H1 (cell line): ENCODE measurements at regions not wholly inside any gene's neighbourhood (a gene's known extent, or its start where the extent isn't known, plus 50 kb on each side); places are given as distances from the start of the nearest gene placed in this dataset.

Experiments used
- CTCF ChIA-PET: fragments of 300-600 bp; sonication (Branson Sonifier 250); formaldehyde crosslinking; loops from one replicate; lab custom pipeline; 2021; ENCODE audit not compliant: partially characterized antibody; lab: Charles Lee
- POLR2A ChIA-PET: fragments of 300-600 bp; sonication (Branson Sonifier 250); formaldehyde crosslinking; loops from one replicate; lab custom pipeline; 2021; ENCODE audit warnings: inconsistent platforms; ENCODE audit not compliant: partially characterized antibody; lab: Charles Lee
- DNase-seq, 2 experiments: peaks; one replicate each; pipeline versions ENCODE4 v3.0.0 to v3.0.0-alpha.2; 2010 to 2022; ENCODE audit warnings: low spot score in 2 of 2, low read depth in 1 of 2, mixed read lengths in 1 of 2
- FAIRE-seq: peaks from 2 replicates; lab custom pipeline; 2011; peaks lifted over from hg19 to GRCh38; lab: Jason Lieb, UNC
- H2AFZ ChIP-seq: 2 replicates; pipeline ENCODE4 v1.8.1; 2012; ENCODE audit warnings: low read length, inconsistent platforms
- H2AK5ac ChIP-seq: 2 replicates; pipeline ENCODE4 v1.6.1; 2013; ENCODE audit warnings: low read depth, low read length
- H2BK120ac ChIP-seq: replicated peaks from 2 replicates; pipeline ENCODE3; 2013; ENCODE audit warnings: low read depth, low read length, inconsistent platforms
- H2BK12ac ChIP-seq: 2 replicates; pipeline ENCODE4 v1.6.1; 2013; ENCODE audit warnings: low read depth, low read length
- H2BK15ac ChIP-seq: 2 replicates; pipeline ENCODE4 v1.6.1; 2013; ENCODE audit warnings: low read length
- H2BK20ac ChIP-seq: 2 replicates; pipeline ENCODE4 v1.6.1; 2013; ENCODE audit warnings: low read length
- H2BK5ac ChIP-seq: 2 replicates; pipeline ENCODE4 v1.6.1; 2013; ENCODE audit warnings: low read depth, low read length
- H3K14ac ChIP-seq: 2 replicates; pipeline ENCODE4 v1.6.1; 2013; ENCODE audit warnings: inconsistent platforms; ENCODE audit not compliant: insufficient read length
- H3K18ac ChIP-seq: 2 replicates; pipeline ENCODE4 v1.6.1; 2013; ENCODE audit warnings: low read length; ENCODE audit errors: extremely low read depth
- H3K23ac ChIP-seq: 2 replicates; pipeline ENCODE4 v1.6.1; 2013; ENCODE audit warnings: inconsistent platforms; ENCODE audit not compliant: insufficient read length
- H3K23me2 ChIP-seq: 2 replicates; pipeline ENCODE4 v1.6.1; 2013; ENCODE audit warnings: low read depth, low read length
- H3K27ac ChIP-seq: 2 replicates; pipeline ENCODE4 v1.6.1; 2011; ENCODE audit warnings: low read depth, low read length, inconsistent platforms
- H3K27me3 ChIP-seq, 4 experiments: replicated peaks in 1 of 4; 1 replicate in 1 of 4; 2 replicates in 3 of 4; pipeline versions ENCODE4 v1.6.1 to v1.8.1; 2011 to 2013; ENCODE audit warnings: low read length in 3 of 4, mild to moderate bottlenecking in 3 of 4, inconsistent platforms in 2 of 4, mixed read lengths in 2 of 4, moderate library complexity in 1 of 4; ENCODE audit not compliant: control insufficient read depth in 3 of 4, insufficient read depth in 3 of 4; ENCODE audit errors: extremely low read depth in 1 of 4
- H3K36me3 ChIP-seq, 4 experiments: 2 replicates each; pipeline versions ENCODE4 v1.6.1 to v1.8.1; 2011 to 2013; ENCODE audit warnings: mild to moderate bottlenecking in 4 of 4, low read length in 3 of 4, moderate library complexity in 2 of 4, control low read depth in 1 of 4, inconsistent platforms in 1 of 4; ENCODE audit not compliant: insufficient read depth in 4 of 4, control insufficient read depth in 2 of 4
- H3K4ac ChIP-seq: replicated peaks from 2 replicates; pipeline ENCODE3; 2013; ENCODE audit warnings: low read length, low read depth, mixed read lengths, inconsistent platforms; ENCODE audit not compliant: insufficient read length
- H3K4me1 ChIP-seq, 4 experiments: replicated peaks in 1 of 4; 1 replicate in 1 of 4; 2 replicates in 3 of 4; pipeline versions ENCODE4 v1.6.1 to v1.8.1; 2011 to 2013; ENCODE audit warnings: low read length in 3 of 4, inconsistent platforms in 2 of 4, mixed read lengths in 1 of 4; ENCODE audit not compliant: insufficient read depth in 4 of 4, control insufficient read depth in 3 of 4
- H3K4me2 ChIP-seq, 2 experiments: 2 replicates each; pipeline versions ENCODE4 v1.6.1 to v1.8.1; 2011 to 2013; ENCODE audit warnings: low read depth in 2 of 2, low read length in 2 of 2, control low read depth in 1 of 2, inconsistent platforms in 1 of 2, mild to moderate bottlenecking in 1 of 2; ENCODE audit not compliant: insufficient read depth in 1 of 2
- H3K4me3 ChIP-seq, 4 experiments: fragments of 200-600, 300-600 bp in 1 of 4; sonication (generic), shearing (Covaris generic), sonication (Bioruptor Twin) in 1 of 4; 2 replicates each; pipeline versions ENCODE4 v1.5.1 to v1.8.1; 2011 to 2016; ENCODE audit warnings: low read length in 4 of 4, low read depth in 3 of 4, control low read depth in 2 of 4, inconsistent platforms in 2 of 4, mild to moderate bottlenecking in 2 of 4, mixed read lengths in 1 of 4, moderate library complexity in 1 of 4; ENCODE audit not compliant: insufficient read depth in 2 of 4; ENCODE audit errors: extremely low read depth in 1 of 4
- H3K56ac ChIP-seq: replicated peaks from 2 replicates; pipeline ENCODE3; 2013; ENCODE audit warnings: low read depth, mild to moderate bottlenecking, mixed read lengths, low read length, inconsistent platforms; ENCODE audit not compliant: insufficient read length
- H3K79me1 ChIP-seq: 2 replicates; pipeline ENCODE4 v1.6.1; 2013; ENCODE audit warnings: low read depth, low read length, control low read depth
- H3K79me2 ChIP-seq, 2 experiments: 2 replicates each; pipeline versions ENCODE4 v1.6.1 to v1.8.1; 2012 to 2013; ENCODE audit warnings: low read length in 2 of 2, mild to moderate bottlenecking in 2 of 2, inconsistent platforms in 1 of 2; ENCODE audit not compliant: insufficient read depth in 2 of 2, control insufficient read depth in 1 of 2
- H3K9ac ChIP-seq, 4 experiments: replicated peaks in 1 of 4; 1 replicate in 1 of 4; 2 replicates in 3 of 4; pipeline versions ENCODE4 v1.6.1 to v1.8.1; 2011 to 2013; ENCODE audit warnings: low read depth in 3 of 4, low read length in 3 of 4, control low read depth in 2 of 4, mild to moderate bottlenecking in 2 of 4, moderate library complexity in 2 of 4, inconsistent platforms in 1 of 4; ENCODE audit errors: extremely low read depth in 1 of 4
- H3K9me3 ChIP-seq, 2 experiments: 2 replicates each; pipeline versions ENCODE4 v1.6.1 to v1.8.1; 2012 to 2013; ENCODE audit warnings: mild to moderate bottlenecking in 2 of 2, moderate library complexity in 2 of 2, control low read depth in 1 of 2, inconsistent platforms in 1 of 2, low read depth in 1 of 2, low read length in 1 of 2, mixed read lengths in 1 of 2; ENCODE audit not compliant: insufficient read depth in 2 of 2
- H4K20me1 ChIP-seq, 2 experiments: replicated peaks in 1 of 2; 2 replicates each; pipeline versions ENCODE3 to v1.8.1; 2011 to 2013; ENCODE audit warnings: inconsistent platforms in 2 of 2, low read length in 2 of 2, mild to moderate bottlenecking in 1 of 2; ENCODE audit not compliant: insufficient read depth in 2 of 2, control insufficient read depth in 1 of 2
- H4K5ac ChIP-seq: 2 replicates; pipeline ENCODE4 v1.6.1; 2013; ENCODE audit warnings: low read length, low read depth, mixed read lengths, inconsistent platforms; ENCODE audit not compliant: insufficient read length
- H4K8ac ChIP-seq: 2 replicates; pipeline ENCODE4 v1.8.0; 2013; ENCODE audit warnings: mild to moderate bottlenecking, moderate library complexity, low read length, inconsistent platforms; ENCODE audit not compliant: insufficient read depth; ENCODE audit errors: extremely low read depth
- H4K91ac ChIP-seq: replicated peaks from 2 replicates; pipeline ENCODE3; 2013; ENCODE audit warnings: low read length, mixed read lengths, inconsistent platforms; ENCODE audit not compliant: insufficient read length
- BACH1 ChIP-seq: IDR thresholded peaks from 2 replicates; pipeline ENCODE4 v1.6.1; 2012; ENCODE audit warnings: low read length, improper control_type of control experiment
- FOSL1 ChIP-seq: IDR thresholded peaks from 2 replicates; pipeline ENCODE4 v1.6.1; 2011; ENCODE audit warnings: mild to moderate bottlenecking, low read depth, low read length, moderate library complexity; ENCODE audit not compliant: insufficient read depth
- GTF2F1 ChIP-seq: IDR thresholded peaks from 2 replicates; pipeline ENCODE4 v1.6.1; 2012; ENCODE audit warnings: low read depth, low read length, improper control_type of control experiment, borderline replicate concordance
- KDM5A ChIP-seq: fragments of 200-600 bp; IDR thresholded peaks from 2 replicates; pipeline ENCODE4 v1.7.1; 2012; ENCODE audit warnings: mild to moderate bottlenecking, low read length, inconsistent platforms, mixed read lengths
- MAFK ChIP-seq: IDR thresholded peaks from 2 replicates; pipeline ENCODE4 v1.6.1; 2012; ENCODE audit warnings: low read depth, mild to moderate bottlenecking, improper control_type of control experiment, low read length
- PHF8 ChIP-seq: fragments of 200-600 bp; sonication (generic); conservative IDR thresholded peaks from 2 replicates; pipeline ENCODE4 v1.7.1; 2012; ENCODE audit warnings: low read depth, mild to moderate bottlenecking, inconsistent platforms, low read length, moderate library complexity
- POLR2A ChIP-seq, 2 experiments: IDR thresholded peaks; 1 replicate in 1 of 2; 2 replicates in 1 of 2; pipeline ENCODE4 v1.6.1; 2011; ENCODE audit warnings: low read depth in 2 of 2, low read length in 2 of 2, mild to moderate bottlenecking in 2 of 2; ENCODE audit errors: control extremely low read depth in 1 of 2
- POU5F1 ChIP-seq: IDR thresholded peaks from 2 replicates; pipeline ENCODE4 v1.6.1; 2011; ENCODE audit warnings: low read depth, mild to moderate bottlenecking, low read length, moderate library complexity
- RNF2 ChIP-seq: fragments of 200-900, 300-1000 bp; sonication (generic); IDR thresholded peaks from 2 replicates; pipeline ENCODE4 v1.7.1; 2016; ENCODE audit warnings: borderline replicate concordance, low read depth, mild to moderate bottlenecking, antibody characterized with exemption, low read length; ENCODE audit not compliant: poor library complexity, severe bottlenecking; ENCODE audit errors: missing control alignments
- ZNF274 ChIP-seq: IDR thresholded peaks from 2 replicates; pipeline ENCODE4 v1.7.0; 2012; ENCODE audit warnings: low read length, borderline replicate concordance; ENCODE audit errors: extremely low read depth
- WGBS, 2 experiments: shearing (Covaris generic) in 1 of 2; methylation state at CpG; one replicate each; pipeline versions ENCODE4 v1.1.6 to v1.1.7; 2013 to 2015; ENCODE audit warnings: low lambda C conversion rate in 2 of 2, mixed read lengths in 2 of 2, inconsistent platforms in 1 of 2, low coverage in 1 of 2, missing lambda C conversion rate in 1 of 2; ENCODE audit not compliant: insufficient replicate concordance in 2 of 2, insufficient coverage in 1 of 2, insufficient read length in 1 of 2; ENCODE audit errors: extremely low coverage in 1 of 2, missing lambda C conversion rate in 1 of 2; 5-methylcytosine and 5-hydroxymethylcytosine counted together
- TF ChIP-seq, protein P1 (sequence below), 3 experiments: IDR thresholded peaks; 1 replicate in 2 of 3; 2 replicates in 1 of 3; pipeline versions ENCODE4 v1.5.1 to v1.6.1; 2011; ENCODE audit warnings: low read length in 3 of 3, mild to moderate bottlenecking in 3 of 3, inconsistent platforms in 2 of 3, low read depth in 1 of 3, moderate library complexity in 1 of 3; ENCODE audit not compliant: insufficient read depth in 1 of 3; ENCODE audit errors: control extremely low read depth in 1 of 3

DNA sequence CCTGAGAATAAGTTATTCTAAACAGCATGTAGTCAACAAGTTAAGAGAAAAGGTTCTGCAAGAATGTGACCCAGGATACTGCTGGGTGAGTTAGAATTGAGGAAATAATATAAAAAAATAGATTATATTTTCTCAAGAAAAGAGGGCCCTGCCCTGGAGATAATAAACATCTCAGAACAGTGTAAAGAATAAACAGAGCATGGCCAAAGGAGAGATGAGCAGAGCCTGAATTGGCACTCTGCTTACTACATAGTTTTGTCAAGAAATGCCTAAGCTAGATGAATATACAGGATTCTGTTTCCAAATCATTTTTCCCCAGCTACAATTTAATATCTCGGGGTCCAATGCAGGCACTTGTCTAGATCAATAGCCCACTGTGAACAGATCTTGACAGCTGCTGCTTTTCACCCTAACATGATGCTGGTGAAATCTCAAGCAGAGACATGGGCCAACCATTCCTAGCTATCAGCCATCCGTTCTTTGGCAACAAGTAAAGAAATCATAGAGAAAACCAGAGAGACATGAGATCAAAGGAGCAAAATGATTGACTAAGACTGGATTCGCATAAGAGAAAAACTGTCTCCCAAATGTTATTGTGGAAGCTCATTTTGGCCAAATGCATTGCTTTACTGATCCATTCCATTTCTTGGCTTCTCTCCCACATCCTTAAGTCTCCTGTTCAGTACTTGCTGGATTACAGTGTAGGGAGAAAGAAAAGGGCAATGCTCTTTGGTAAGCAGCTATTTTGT, 173.2 kb downstream of the PRELID2 start:
- no peak overlapping the region for H3K9ac ChIP-seq
- no peak overlapping the region for H2AK5ac ChIP-seq
- no peak overlapping the region for H2BK15ac ChIP-seq
- H2BK20ac ChIP-seq, result no peak overlapping the region
- WGBS, 2 experiments, result 82% methylated on average over 3 of the region's 3 CpGs; no CpG with 5 or more reads in 1 of the 2 experiments
- H4K5ac ChIP-seq, result no peak overlapping the region
- H4K91ac ChIP-seq, result no peak overlapping the region
- H3K23ac ChIP-seq, result no peak overlapping the region
- H4K20me1 ChIP-seq, result no peaks in the 10 kb centered on the region
- H2BK120ac ChIP-seq, result no peak overlapping the region
- H3K4me2 ChIP-seq, result no peak overlapping the region
- H2AFZ ChIP-seq, result no peak overlapping the region
- no peak overlapping the region for H3K14ac ChIP-seq
- no peaks in the 10 kb centered on the region for H3K79me1 ChIP-seq
- ChIA-PET POLR2A (no interaction called here), CTCF (interaction anchor here (1.5 kb wide), 1 partner anchor 150 kb away, joined by 3 read pairs; no protein-coding TSS in a partner anchor)
- FAIRE-seq, result no peak
- no peaks in the 10 kb centered on the region for H3K4me1 ChIP-seq
- no peak overlapping the region for H3K18ac ChIP-seq
- no peak overlapping the region for H4K8ac ChIP-seq
- no peak for DNase-seq
- no peaks in the 10 kb centered on the region for H3K79me2 ChIP-seq
- no peak overlapping the region for H3K4ac ChIP-seq
- no peak overlapping the region for H3K27ac ChIP-seq
- H2BK12ac ChIP-seq, result no peak overlapping the region
- H2BK5ac ChIP-seq, result no peak overlapping the region
- no peaks in the 10 kb centered on the region for H3K36me3 ChIP-seq
- no peaks in the 10 kb centered on the region for H3K9me3 ChIP-seq
- H3K4me3 ChIP-seq, result no peak overlapping the region
- no peaks in the 10 kb centered on the region for H3K23me2 ChIP-seq
- H3K27me3 ChIP-seq, result no peaks in the 10 kb centered on the region
- no peak overlapping the region for H3K56ac ChIP-seq
- TF ChIP-seq BACH1 (no peak), GTF2F1 (no peak), PHF8 (no peak), RNF2 (no peak), POLR2A (IDR thresholded peaks at IDR 0.05; ENCODE audit: control extremely low read depth in 1 of 2, low read depth in 2 of 2, low read length in 2 of 2) (no peak), POU5F1 (no peak), KDM5A (no peak), FOSL1 (no peak), MAFK (no peak), ZNF274 (no peak)
- TF ChIP-seq, protein P1, sequence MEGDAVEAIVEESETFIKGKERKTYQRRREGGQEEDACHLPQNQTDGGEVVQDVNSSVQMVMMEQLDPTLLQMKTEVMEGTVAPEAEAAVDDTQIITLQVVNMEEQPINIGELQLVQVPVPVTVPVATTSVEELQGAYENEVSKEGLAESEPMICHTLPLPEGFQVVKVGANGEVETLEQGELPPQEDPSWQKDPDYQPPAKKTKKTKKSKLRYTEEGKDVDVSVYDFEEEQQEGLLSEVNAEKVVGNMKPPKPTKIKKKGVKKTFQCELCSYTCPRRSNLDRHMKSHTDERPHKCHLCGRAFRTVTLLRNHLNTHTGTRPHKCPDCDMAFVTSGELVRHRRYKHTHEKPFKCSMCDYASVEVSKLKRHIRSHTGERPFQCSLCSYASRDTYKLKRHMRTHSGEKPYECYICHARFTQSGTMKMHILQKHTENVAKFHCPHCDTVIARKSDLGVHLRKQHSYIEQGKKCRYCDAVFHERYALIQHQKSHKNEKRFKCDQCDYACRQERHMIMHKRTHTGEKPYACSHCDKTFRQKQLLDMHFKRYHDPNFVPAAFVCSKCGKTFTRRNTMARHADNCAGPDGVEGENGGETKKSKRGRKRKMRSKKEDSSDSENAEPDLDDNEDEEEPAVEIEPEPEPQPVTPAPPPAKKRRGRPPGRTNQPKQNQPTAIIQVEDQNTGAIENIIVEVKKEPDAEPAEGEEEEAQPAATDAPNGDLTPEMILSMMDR (IDR thresholded peaks at IDR 0.05; ENCODE audit: control extremely low read depth in 1 of 3, insufficient read depth in 1 of 3, low read depth in 1 of 3, low read length in 3 of 3), result no peak
